ENCODE measurements at regions not wholly inside any gene's neighbourhood (a gene's known extent, or its start where the extent isn't known, plus 50 kb on each side); places are given as distances from the start of the nearest gene placed in this dataset.

DNA sequence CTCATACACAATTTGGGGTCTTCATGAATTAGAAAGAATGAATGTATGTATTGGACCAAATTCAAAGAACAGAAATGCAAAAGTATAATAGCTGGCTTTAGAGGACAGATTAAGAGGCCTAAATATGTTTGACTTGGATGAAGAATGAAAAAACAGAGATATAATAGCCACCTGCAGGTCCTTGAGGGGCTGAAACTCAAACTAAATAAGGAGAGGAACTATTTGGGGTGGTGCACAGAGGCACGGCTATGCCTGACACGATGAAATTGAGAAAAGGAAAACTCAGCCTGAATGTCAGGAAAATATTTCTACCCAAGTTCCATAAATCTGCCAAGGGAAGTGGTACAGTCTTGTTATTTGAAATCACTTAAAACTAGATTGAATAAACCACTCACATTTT is 222.9 kb upstream of the DDHD1 start:
- TF ChIP-seq, protein P1, sequence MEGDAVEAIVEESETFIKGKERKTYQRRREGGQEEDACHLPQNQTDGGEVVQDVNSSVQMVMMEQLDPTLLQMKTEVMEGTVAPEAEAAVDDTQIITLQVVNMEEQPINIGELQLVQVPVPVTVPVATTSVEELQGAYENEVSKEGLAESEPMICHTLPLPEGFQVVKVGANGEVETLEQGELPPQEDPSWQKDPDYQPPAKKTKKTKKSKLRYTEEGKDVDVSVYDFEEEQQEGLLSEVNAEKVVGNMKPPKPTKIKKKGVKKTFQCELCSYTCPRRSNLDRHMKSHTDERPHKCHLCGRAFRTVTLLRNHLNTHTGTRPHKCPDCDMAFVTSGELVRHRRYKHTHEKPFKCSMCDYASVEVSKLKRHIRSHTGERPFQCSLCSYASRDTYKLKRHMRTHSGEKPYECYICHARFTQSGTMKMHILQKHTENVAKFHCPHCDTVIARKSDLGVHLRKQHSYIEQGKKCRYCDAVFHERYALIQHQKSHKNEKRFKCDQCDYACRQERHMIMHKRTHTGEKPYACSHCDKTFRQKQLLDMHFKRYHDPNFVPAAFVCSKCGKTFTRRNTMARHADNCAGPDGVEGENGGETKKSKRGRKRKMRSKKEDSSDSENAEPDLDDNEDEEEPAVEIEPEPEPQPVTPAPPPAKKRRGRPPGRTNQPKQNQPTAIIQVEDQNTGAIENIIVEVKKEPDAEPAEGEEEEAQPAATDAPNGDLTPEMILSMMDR (IDR thresholded peaks at IDR 0.05): no peak
- TF ChIP-seq POLR2A (IDR thresholded peaks at IDR 0.05): no peak

All from ovary (tissue), 3 donors.